PC-9 (cell line): ENCODE measurements at regions not wholly inside any gene's neighbourhood (a gene's known extent, or its start where the extent isn't known, plus 50 kb on each side); places are given as distances from the start of the nearest gene placed in this dataset.

Source experiments
- BruUV-seq: library from RNA; stranded (reverse); fragments of 400-500 nt; replicated peaks from 2 replicates; lab custom pipeline; 2021; lab: Mats Ljungman, UMichigan
- CTCF ChIA-PET: fragments of 300-600 bp; sonication (Branson Sonifier 250); formaldehyde crosslinking; loops from one replicate; lab custom pipeline; 2022; ENCODE audit warnings: antibody characterized with exemption; lab: Charles Lee
- POLR2A ChIA-PET: fragments of 300-600 bp; sonication (Branson Sonifier 250); formaldehyde crosslinking; loops from one replicate; lab custom pipeline; 2022; ENCODE audit warnings: antibody characterized with exemption; ENCODE audit not compliant: unreplicated experiment; lab: Charles Lee
- DNase-seq, 2 experiments: peaks; one replicate each; pipeline versions ENCODE4 v3.0.0 to v3.0.0-alpha.2; 2015 to 2022; ENCODE audit warnings: mixed read lengths in 1 of 2
- H2AFZ ChIP-seq: fragments of 200-600 bp; sonication (generic); 2 replicates; pipeline ENCODE4 v1.8.1; 2017; ENCODE audit warnings: antibody characterized with exemption
- H3F3A ChIP-seq: fragments of 200-600 bp; sonication (generic); 2 replicates; pipeline ENCODE4 v1.8.1; 2017; ENCODE audit warnings: antibody characterized with exemption, mild to moderate bottlenecking, low read depth; ENCODE audit not compliant: insufficient read depth
- H3K27ac ChIP-seq: fragments of 200-600 bp; sonication (generic); 2 replicates; pipeline ENCODE4 v1.6.1; 2016; ENCODE audit warnings: mixed run types
- H3K27me3 ChIP-seq: fragments of 200-600 bp; sonication (generic); 2 replicates; pipeline ENCODE4 v1.6.1; 2016; ENCODE audit warnings: low read depth, mixed run types; ENCODE audit not compliant: insufficient read depth
- H3K36me3 ChIP-seq: fragments of 200-600 bp; sonication (generic); 2 replicates; pipeline ENCODE4 v1.6.1; 2016; ENCODE audit warnings: low read depth, mixed run types
- H3K4me1 ChIP-seq: fragments of 200-600 bp; sonication (generic); replicated peaks from 2 replicates; pipeline ENCODE4 v1.6.1; 2016; ENCODE audit warnings: mixed run types; ENCODE audit not compliant: insufficient read depth
- H3K4me2 ChIP-seq: fragments of 200-600 bp; sonication (generic); 2 replicates; pipeline ENCODE4 v1.6.1; 2017; ENCODE audit warnings: mixed run types
- H3K4me3 ChIP-seq: fragments of 200-600 bp; sonication (generic); 2 replicates; pipeline ENCODE4 v1.6.1; 2016; ENCODE audit warnings: mixed run types
- H3K79me2 ChIP-seq: fragments of 200-600 bp; sonication (generic); 2 replicates; pipeline ENCODE4 v1.6.1; 2017; ENCODE audit warnings: low read depth, mixed run types
- H3K9me2 ChIP-seq: fragments of 200-600 bp; sonication (generic); 2 replicates; pipeline ENCODE4 v1.8.1; 2017; ENCODE audit warnings: mild to moderate bottlenecking; ENCODE audit not compliant: insufficient read depth
- H3K9me3 ChIP-seq: fragments of 200-600 bp; sonication (generic); 2 replicates; pipeline ENCODE4 v1.8.1; 2016; ENCODE audit warnings: low read depth; ENCODE audit not compliant: insufficient read depth
- H4K20me1 ChIP-seq: fragments of 200-600 bp; sonication (generic); 2 replicates; pipeline ENCODE4 v1.8.1; 2017; ENCODE audit not compliant: insufficient read depth
- EZH2 ChIP-seq: fragments of 200-600 bp; sonication (generic); IDR thresholded peaks from 2 replicates; pipeline ENCODE4 v1.8.0; 2017; ENCODE audit warnings: antibody characterized with exemption, low read depth
- intact Hi-C: fragments of 100-400 bp; cut with micrococcal nuclease; formaldehyde crosslinking; loops from one replicate; pipeline ENCODE4 v1.10.0; 2022; ENCODE audit not compliant: unreplicated experiment
- TF ChIP-seq, protein P1 (sequence below): fragments of 200-600 bp; sonication (generic); conservative IDR thresholded peaks from 2 replicates; pipeline ENCODE4 v1.6.1; 2017; ENCODE audit warnings: mixed run types, antibody characterized with exemption, mild to moderate bottlenecking, moderate library complexity

- CTCF ChIA-PET = no interaction called here
- Histone ChIP-seq H3K4me3 (no peak overlapping the region), H3K27ac (no peak overlapping the region), H3K4me1 (no peaks in the 10 kb centered on the region), H4K20me1 (no peaks in the 10 kb centered on the region), H2AFZ (no peak overlapping the region), H3F3A (no peaks in the 10 kb centered on the region), H3K36me3 (no peaks in the 10 kb centered on the region), H3K9me2 (no peaks in the 10 kb centered on the region), H3K27me3 (no peaks in the 10 kb centered on the region), H3K4me2 (no peak overlapping the region), H3K79me2 (no peaks in the 10 kb centered on the region), H3K9me3 (no peaks in the 10 kb centered on the region)
- no TSS peak for BruUV-seq
- POLR2A ChIA-PET = interaction anchor here (0.7 kb wide), 1 partner anchor 176 kb away, joined by 3 read pairs; no protein-coding TSS in a partner anchor
- no peak for DNase-seq
- TF ChIP-seq EZH2 = no peak
- intact Hi-C loops = no loop called here
Measured at GRCh38 chr5:108484035-108484434, 102.1 kb upstream of the FBXL17 start.

DNA sequence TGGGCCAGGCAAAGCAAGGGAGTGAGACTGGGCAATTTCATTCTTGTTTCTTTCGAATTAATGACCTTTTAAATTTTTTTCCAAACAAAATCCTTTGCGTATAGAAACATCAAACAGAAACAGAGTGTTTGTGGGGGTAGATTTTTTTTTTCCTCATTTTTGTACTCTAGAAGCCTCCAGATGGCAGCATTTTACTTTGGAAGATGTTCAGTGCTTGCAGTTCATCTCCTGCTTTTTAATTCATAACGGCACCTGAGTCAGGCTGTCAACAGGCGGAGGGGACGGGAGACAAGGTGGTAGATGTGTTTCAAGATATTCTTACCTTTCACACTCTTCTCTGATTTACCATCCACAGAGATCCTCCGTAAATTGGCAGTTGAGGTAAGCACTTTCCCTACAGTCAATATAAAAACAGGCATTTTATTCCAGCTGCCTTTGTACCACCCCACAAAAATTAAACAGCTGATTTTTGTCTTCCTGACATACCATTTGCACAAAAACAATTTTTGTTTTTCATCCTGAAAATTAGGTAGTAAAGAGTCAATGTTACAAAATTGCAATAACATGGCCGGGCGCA is 99.5 kb upstream of the FBXL17 start:
- Histone ChIP-seq H3K79me2 (no peaks in the 10 kb centered on the region), H3K27me3 (no peaks in the 10 kb centered on the region), H3K9me2 (no peaks in the 10 kb centered on the region), H3K36me3 (no peaks in the 10 kb centered on the region), H3K27ac (no peak overlapping the region), H3K4me2 (no peak overlapping the region), H3K4me1 (no peaks in the 10 kb centered on the region), H3F3A (no peaks in the 10 kb centered on the region), H3K9me3 (no peaks in the 10 kb centered on the region), H3K4me3 (no peak overlapping the region), H4K20me1 (no peaks in the 10 kb centered on the region), H2AFZ (no peak overlapping the region)
- ChIA-PET CTCF (no interaction called here), POLR2A (no interaction called here)
- no TSS peak for BruUV-seq
- intact Hi-C loops = no loop called here
- no peak for DNase-seq
- TF ChIP-seq EZH2 = no peak
- TF ChIP-seq, protein P1, sequence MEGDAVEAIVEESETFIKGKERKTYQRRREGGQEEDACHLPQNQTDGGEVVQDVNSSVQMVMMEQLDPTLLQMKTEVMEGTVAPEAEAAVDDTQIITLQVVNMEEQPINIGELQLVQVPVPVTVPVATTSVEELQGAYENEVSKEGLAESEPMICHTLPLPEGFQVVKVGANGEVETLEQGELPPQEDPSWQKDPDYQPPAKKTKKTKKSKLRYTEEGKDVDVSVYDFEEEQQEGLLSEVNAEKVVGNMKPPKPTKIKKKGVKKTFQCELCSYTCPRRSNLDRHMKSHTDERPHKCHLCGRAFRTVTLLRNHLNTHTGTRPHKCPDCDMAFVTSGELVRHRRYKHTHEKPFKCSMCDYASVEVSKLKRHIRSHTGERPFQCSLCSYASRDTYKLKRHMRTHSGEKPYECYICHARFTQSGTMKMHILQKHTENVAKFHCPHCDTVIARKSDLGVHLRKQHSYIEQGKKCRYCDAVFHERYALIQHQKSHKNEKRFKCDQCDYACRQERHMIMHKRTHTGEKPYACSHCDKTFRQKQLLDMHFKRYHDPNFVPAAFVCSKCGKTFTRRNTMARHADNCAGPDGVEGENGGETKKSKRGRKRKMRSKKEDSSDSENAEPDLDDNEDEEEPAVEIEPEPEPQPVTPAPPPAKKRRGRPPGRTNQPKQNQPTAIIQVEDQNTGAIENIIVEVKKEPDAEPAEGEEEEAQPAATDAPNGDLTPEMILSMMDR = peak; percentile 55

GRCh38 chr5:108472237-108472636 is 90.3 kb upstream of the FBXL17 start:
- Histone ChIP-seq H3K27ac (no peak overlapping the region), H4K20me1 (no peaks in the 10 kb centered on the region), H3K9me3 (no peaks in the 10 kb centered on the region), H2AFZ (no peak overlapping the region), H3K4me3 (no peak overlapping the region), H3K4me2 (no peak overlapping the region), H3K27me3 (no peaks in the 10 kb centered on the region), H3K36me3 (no peaks in the 10 kb centered on the region), H3K9me2 (no peaks in the 10 kb centered on the region), H3K4me1 (no peaks in the 10 kb centered on the region), H3F3A (no peaks in the 10 kb centered on the region), H3K79me2 (no peaks in the 10 kb centered on the region)
- ChIA-PET POLR2A (no interaction called here), CTCF (no interaction called here)
- intact Hi-C loops = no loop called here
- BruUV-seq = no TSS peak
- TF ChIP-seq EZH2 = no peak
- TF ChIP-seq, protein P1 = no peak
- DNase-seq = no peak

DNA sequence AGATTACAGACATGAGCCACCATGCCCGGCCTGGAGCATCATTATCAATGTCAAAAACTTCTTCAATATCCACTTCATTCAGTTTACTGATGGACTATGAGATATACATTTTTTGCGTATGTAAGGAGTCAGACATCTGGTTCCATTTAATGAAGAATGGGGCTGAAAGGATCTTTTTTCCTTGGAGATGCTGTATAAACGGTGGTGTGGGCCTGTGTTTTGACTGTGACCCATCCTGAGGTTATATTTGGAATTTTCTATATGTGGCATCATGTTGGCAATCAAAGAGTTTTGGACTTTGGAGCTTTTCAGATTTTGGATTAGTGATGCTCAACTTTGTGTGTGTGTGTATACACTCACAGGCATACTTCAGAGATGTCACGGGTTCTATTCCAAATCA is 85.7 kb upstream of the FBXL17 start:
- ChIA-PET POLR2A (no interaction called here), CTCF (no interaction called here)
- no peak for DNase-seq
- Histone ChIP-seq H3K4me2 (no peak overlapping the region), H2AFZ (no peak overlapping the region), H3K79me2 (no peaks in the 10 kb centered on the region), H3K9me3 (no peaks in the 10 kb centered on the region), H3K4me3 (no peak overlapping the region), H4K20me1 (no peaks in the 10 kb centered on the region), H3K36me3 (no peaks in the 10 kb centered on the region), H3K4me1 (no peaks in the 10 kb centered on the region), H3F3A (no peaks in the 10 kb centered on the region), H3K27ac (no peak overlapping the region), H3K9me2 (no peaks in the 10 kb centered on the region), H3K27me3 (no peaks in the 10 kb centered on the region)
- intact Hi-C loops = no loop called here
- BruUV-seq = no TSS peak
- no peak for TF ChIP-seq EZH2
- TF ChIP-seq, protein P1 = no peak
